SU-DHL-6 (cell line): ENCODE measurements at regions not wholly inside any gene's neighbourhood (a gene's known extent, or its start where the extent isn't known, plus 50 kb on each side); places are given as distances from the start of the nearest gene placed in this dataset.
"Not testable (repeated sequence)": the region's sequence is repeated elsewhere in the genome, so short reads cannot be mapped to it uniquely, and the experiment has no call there.

Experiments
- H2AFZ ChIP-seq: fragments of 200-600 bp; sonication (generic); 2 replicates; pipeline ENCODE4 v1.6.1; 2014; ENCODE audit warnings: low read depth, mild to moderate bottlenecking, moderate library complexity, mixed read lengths, antibody characterized with exemption, low read length; ENCODE audit not compliant: severe bottlenecking
- H3F3A ChIP-seq: fragments of 200-600 bp; shearing (Covaris generic); 2 replicates; pipeline ENCODE4 v1.6.0; 2016; ENCODE audit warnings: antibody characterized with exemption, mild to moderate bottlenecking; ENCODE audit not compliant: insufficient read depth
- H3K27ac ChIP-seq: fragments of 200-600 bp; sonication (generic); 2 replicates; pipeline ENCODE4 v1.5.1; 2016; ENCODE audit warnings: low read depth, mild to moderate bottlenecking, low read length, moderate library complexity, mixed read lengths
- H3K27me3 ChIP-seq: fragments of 200-600 bp; sonication (generic), shearing (Covaris generic); 2 replicates; pipeline ENCODE4 v1.6.0; 2014; ENCODE audit warnings: mild to moderate bottlenecking, low read length
- H3K36me3 ChIP-seq: fragments of 200-600 bp; sonication (generic); 2 replicates; pipeline ENCODE4 v1.6.1; 2014; ENCODE audit warnings: mild to moderate bottlenecking, low read length, mixed read lengths
- H3K4me2 ChIP-seq: fragments of 300-600, 200-600 bp; shearing (Covaris generic), sonication (generic); 2 replicates; pipeline ENCODE4 v1.6.0; 2014; ENCODE audit warnings: low read length, low read depth, mild to moderate bottlenecking; ENCODE audit not compliant: poor library complexity, severe bottlenecking
- H3K4me3 ChIP-seq: fragments of 200-600 bp; sonication (generic); 2 replicates; pipeline ENCODE4 v1.5.1; 2014; ENCODE audit warnings: antibody characterized with exemption, low read length, mild to moderate bottlenecking, mixed read lengths; ENCODE audit not compliant: insufficient read depth, poor library complexity, severe bottlenecking
- H3K79me2 ChIP-seq: fragments of 200-600 bp; sonication (generic); 2 replicates; pipeline ENCODE4 v1.6.1; 2014; ENCODE audit warnings: mild to moderate bottlenecking, low read length, moderate library complexity; ENCODE audit not compliant: insufficient read depth
- H3K9ac ChIP-seq: fragments of 200-600 bp; sonication (generic); 2 replicates; pipeline ENCODE4 v1.7.0; 2014; ENCODE audit warnings: mild to moderate bottlenecking, low read length
- H3K9me2 ChIP-seq: fragments of 200-600 bp; sonication (generic); replicated peaks from 2 replicates; pipeline ENCODE4 v1.6.1; 2014; ENCODE audit warnings: low read length; ENCODE audit not compliant: insufficient read depth
- H3K9me3 ChIP-seq: fragments of 200-600 bp; sonication (generic); 2 replicates; pipeline ENCODE4 v1.6.1; 2014; ENCODE audit warnings: low read length, mixed read lengths; ENCODE audit not compliant: insufficient read depth
- H4K20me1 ChIP-seq: fragments of 200-600 bp; sonication (generic); 2 replicates; pipeline ENCODE4 v1.6.1; 2014; ENCODE audit warnings: low read depth, mild to moderate bottlenecking, antibody characterized with exemption, low read length, moderate library complexity, mixed read lengths
- EZH2phosphoT487 ChIP-seq: fragments of 200-600 bp; sonication (generic), shearing (Covaris generic); conservative IDR thresholded peaks from 2 replicates; pipeline ENCODE4 v1.6.1; 2018; ENCODE audit warnings: mild to moderate bottlenecking, antibody characterized with exemption, low read length, moderate library complexity, mixed read lengths
- TF ChIP-seq, protein P1 (sequence below): fragments of 200-600 bp; sonication (generic); IDR thresholded peaks from one replicate; pipeline ENCODE4 v1.5.1; 2017; ENCODE audit warnings: antibody characterized with exemption, mild to moderate bottlenecking, low read length, moderate library complexity; ENCODE audit not compliant: insufficient read depth, poor library complexity, severe bottlenecking

DNA sequence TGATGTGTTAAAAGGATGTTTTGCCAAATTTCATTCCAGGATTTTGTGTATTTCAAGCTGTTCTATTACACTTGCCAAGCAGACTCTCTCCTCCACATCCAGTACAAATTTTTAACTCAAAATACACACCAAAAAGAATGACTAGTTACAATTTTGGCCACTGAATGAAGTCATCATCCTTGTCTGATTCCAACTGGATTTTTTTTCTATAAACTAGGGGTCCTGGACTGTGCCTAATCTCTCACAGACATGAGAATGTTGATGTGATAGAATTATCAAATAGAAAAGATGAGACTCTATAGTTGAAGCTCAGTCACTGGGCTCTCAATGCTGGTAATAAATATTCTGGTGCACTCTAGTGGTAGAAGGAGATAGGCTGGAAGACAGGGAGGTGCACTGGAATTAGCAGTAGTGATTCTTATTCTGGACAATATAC lies 85.8 kb downstream of the FANCF start:
- no peaks in the 10 kb centered on the region for H4K20me1 ChIP-seq
- H3K9me3 ChIP-seq = no peaks in the 10 kb centered on the region
- no peaks in the 10 kb centered on the region for H3K27me3 ChIP-seq
- no peak for TF ChIP-seq EZH2phosphoT487
- TF ChIP-seq, protein P1, sequence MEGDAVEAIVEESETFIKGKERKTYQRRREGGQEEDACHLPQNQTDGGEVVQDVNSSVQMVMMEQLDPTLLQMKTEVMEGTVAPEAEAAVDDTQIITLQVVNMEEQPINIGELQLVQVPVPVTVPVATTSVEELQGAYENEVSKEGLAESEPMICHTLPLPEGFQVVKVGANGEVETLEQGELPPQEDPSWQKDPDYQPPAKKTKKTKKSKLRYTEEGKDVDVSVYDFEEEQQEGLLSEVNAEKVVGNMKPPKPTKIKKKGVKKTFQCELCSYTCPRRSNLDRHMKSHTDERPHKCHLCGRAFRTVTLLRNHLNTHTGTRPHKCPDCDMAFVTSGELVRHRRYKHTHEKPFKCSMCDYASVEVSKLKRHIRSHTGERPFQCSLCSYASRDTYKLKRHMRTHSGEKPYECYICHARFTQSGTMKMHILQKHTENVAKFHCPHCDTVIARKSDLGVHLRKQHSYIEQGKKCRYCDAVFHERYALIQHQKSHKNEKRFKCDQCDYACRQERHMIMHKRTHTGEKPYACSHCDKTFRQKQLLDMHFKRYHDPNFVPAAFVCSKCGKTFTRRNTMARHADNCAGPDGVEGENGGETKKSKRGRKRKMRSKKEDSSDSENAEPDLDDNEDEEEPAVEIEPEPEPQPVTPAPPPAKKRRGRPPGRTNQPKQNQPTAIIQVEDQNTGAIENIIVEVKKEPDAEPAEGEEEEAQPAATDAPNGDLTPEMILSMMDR = peak; percentile 17
- H3K27ac ChIP-seq = no peak overlapping the region
- H3K9me2 ChIP-seq = no peaks in the 10 kb centered on the region
- H3K4me3 ChIP-seq = no peak overlapping the region
- no peak overlapping the region for H3K9ac ChIP-seq
- H3F3A ChIP-seq = no peaks in the 10 kb centered on the region
- H3K36me3 ChIP-seq = no peaks in the 10 kb centered on the region
- no peak overlapping the region for H3K4me2 ChIP-seq
- H3K79me2 ChIP-seq = no peaks in the 10 kb centered on the region
- no peak overlapping the region for H2AFZ ChIP-seq

GRCh38 chr11:22536071-22536470 lies 89.6 kb downstream of the FANCF start:
- Histone ChIP-seq H3K27ac (no peak overlapping the region), H2AFZ (no peak overlapping the region), H3K27me3 (no peaks in the 10 kb centered on the region), H3K4me3 (no peak overlapping the region), H4K20me1 (no peaks in the 10 kb centered on the region), H3K9me3 (no peaks in the 10 kb centered on the region), H3K9ac (no peak overlapping the region), H3K79me2 (no peaks in the 10 kb centered on the region), H3K9me2 (no peaks in the 10 kb centered on the region), H3K36me3 (no peaks in the 10 kb centered on the region), H3F3A (no peaks in the 10 kb centered on the region), H3K4me2 (no peak overlapping the region)
- no peak for TF ChIP-seq EZH2phosphoT487
- TF ChIP-seq, protein P1 = no peak

DNA sequence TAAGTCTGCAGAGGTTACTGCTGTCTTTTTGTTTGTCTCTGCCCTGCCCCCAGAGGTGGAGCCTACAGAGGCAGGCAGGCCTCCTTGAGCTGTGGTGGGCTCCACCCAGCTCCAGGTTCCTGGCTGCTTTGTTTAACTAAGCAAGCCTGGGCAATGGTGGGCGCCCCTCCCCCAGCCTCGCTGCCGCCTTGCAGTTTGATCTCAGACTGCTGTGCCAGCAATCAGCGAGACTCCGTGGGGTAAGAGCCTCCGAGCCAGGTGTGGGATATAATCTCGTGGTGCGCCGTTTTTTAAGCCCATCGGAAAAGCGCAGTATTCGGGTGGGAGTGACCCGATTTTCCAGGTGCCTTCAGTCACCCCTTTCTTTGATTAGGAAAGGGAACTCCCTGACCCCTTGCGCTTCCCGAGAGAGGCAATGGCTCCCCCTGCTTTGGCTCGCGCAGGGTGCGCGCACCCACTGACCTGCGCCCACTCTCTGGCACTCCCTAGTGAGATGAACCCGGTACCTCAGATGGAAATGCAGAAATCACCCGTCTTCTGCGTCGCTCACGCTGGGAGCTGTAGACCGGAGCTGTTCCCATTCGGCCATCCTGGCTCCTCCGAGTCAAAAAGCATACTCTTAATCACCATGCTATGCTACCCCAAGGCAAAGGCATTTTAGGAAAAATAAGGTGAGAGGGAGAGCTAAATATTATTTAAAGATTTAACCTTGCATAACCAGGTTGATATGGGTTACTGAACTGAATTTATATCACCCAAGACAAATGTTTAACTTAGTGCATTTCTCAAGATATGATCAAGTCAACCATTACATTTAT lies 96.8 kb downstream of the FANCF start:
- H3K27me3 ChIP-seq, H3K9ac ChIP-seq, H3K9me3 ChIP-seq, H3K27ac ChIP-seq, H3K9me2 ChIP-seq, H2AFZ ChIP-seq, H3K36me3 ChIP-seq, H4K20me1 ChIP-seq, H3K4me3 ChIP-seq, H3K79me2 ChIP-seq, H3F3A ChIP-seq, H3K4me2 ChIP-seq: not testable (repeated sequence)

- no peak overlapping the region for H3K27ac ChIP-seq
- no peaks in the 10 kb centered on the region for H3K79me2 ChIP-seq
- H4K20me1 ChIP-seq = no peaks in the 10 kb centered on the region
- no peak overlapping the region for H3K4me3 ChIP-seq
- H2AFZ ChIP-seq = no peak overlapping the region
- no peak for TF ChIP-seq EZH2phosphoT487
- TF ChIP-seq, protein P1 = no peak
- no peak overlapping the region for H3K9ac ChIP-seq
- H3K9me2 ChIP-seq = no peaks in the 10 kb centered on the region
- no peaks in the 10 kb centered on the region for H3K27me3 ChIP-seq
- H3K36me3 ChIP-seq = no peaks in the 10 kb centered on the region
- H3K9me3 ChIP-seq = no peaks in the 10 kb centered on the region
- no peak overlapping the region for H3K4me2 ChIP-seq
- no peaks in the 10 kb centered on the region for H3F3A ChIP-seq
These were observed 103.4 kb downstream of the FANCF start for GRCh38 chr11:22522225-22522624.
